CD14-positive monocyte (primary cell): ENCODE measurements at regions not wholly inside any gene's neighbourhood (a gene's known extent, or its start where the extent isn't known, plus 50 kb on each side); places are given as distances from the start of the nearest gene placed in this dataset.

ENCODE experiments used
- DNase-seq, 3 donors: peaks; one replicate each; pipeline ENCODE4 v3.0.0-alpha.2; 2011 to 2022
- H2AFZ ChIP-seq: 2 replicates; pipeline ENCODE4 v1.6.0; 2012; ENCODE audit warnings: mild to moderate bottlenecking, low read depth, low read length, inconsistent platforms; ENCODE audit not compliant: insufficient read depth, poor library complexity, severe bottlenecking
- H3K27ac ChIP-seq, 2 donors: 1 replicate in 1 of 2; 2 replicates in 1 of 2; pipeline ENCODE4 v1.5.1; 2012 to 2013; ENCODE audit warnings: low read length in 2 of 2, control low read depth in 1 of 2, inconsistent platforms in 1 of 2, low read depth in 1 of 2, mild to moderate bottlenecking in 1 of 2
- H3K27me3 ChIP-seq, 2 donors: one replicate each; pipeline versions ENCODE4 v1.6.0 to v1.6.1; 2011 to 2013; ENCODE audit warnings: low read length in 2 of 2; ENCODE audit not compliant: control insufficient read depth in 2 of 2, insufficient read depth in 2 of 2
- H3K36me3 ChIP-seq, 2 donors: replicated peaks in 1 of 2; 1 replicate in 1 of 2; 2 replicates in 1 of 2; pipeline versions ENCODE4 v1.5.1 to v1.6.1; 2012 to 2013; ENCODE audit warnings: low read length in 2 of 2, control low read depth in 1 of 2, inconsistent platforms in 1 of 2, mild to moderate bottlenecking in 1 of 2; ENCODE audit not compliant: insufficient read depth in 2 of 2, control insufficient read depth in 1 of 2
- H3K4me1 ChIP-seq, 2 donors: 1 replicate in 1 of 2; 2 replicates in 1 of 2; pipeline versions ENCODE4 v1.5.1 to v1.6.1; 2012 to 2013; ENCODE audit warnings: low read length in 2 of 2, control low read depth in 1 of 2, inconsistent platforms in 1 of 2, mild to moderate bottlenecking in 1 of 2, moderate library complexity in 1 of 2; ENCODE audit not compliant: insufficient read depth in 2 of 2, control insufficient read depth in 1 of 2
- H3K4me2 ChIP-seq: replicated peaks from 2 replicates; pipeline ENCODE3; 2012; ENCODE audit warnings: low read length, moderate library complexity, mild to moderate bottlenecking; ENCODE audit not compliant: poor library complexity, severe bottlenecking; ENCODE audit errors: extremely low read depth
- H3K4me3 ChIP-seq, 3 experiments: fragments of 200-600 bp in 1 of 3; sonication (generic) in 1 of 3; replicated peaks in 1 of 3; 1 replicate in 2 of 3; 2 replicates in 1 of 3; pipeline ENCODE4 v1.5.1; 2011 to 2013; ENCODE audit warnings: low read length in 3 of 3, mild to moderate bottlenecking in 3 of 3, control low read depth in 2 of 3, low read depth in 2 of 3, inconsistent platforms in 1 of 3, moderate library complexity in 1 of 3
- H3K79me2 ChIP-seq: 2 replicates; pipeline ENCODE4 v1.6.0; 2012; ENCODE audit warnings: mild to moderate bottlenecking, control low read depth, inconsistent platforms, low read length, moderate library complexity; ENCODE audit not compliant: insufficient read depth
- H3K9ac ChIP-seq: 2 replicates; pipeline ENCODE4 v1.6.0; 2017; ENCODE audit warnings: low read length, mild to moderate bottlenecking; ENCODE audit not compliant: insufficient read depth, poor library complexity, severe bottlenecking
- H3K9me3 ChIP-seq, 2 donors: replicated peaks in 1 of 2; 1 replicate in 1 of 2; 2 replicates in 1 of 2; pipeline versions ENCODE4 v1.5.1 to v1.6.1; 2012 to 2013; ENCODE audit warnings: low read length in 2 of 2, control low read depth in 1 of 2; ENCODE audit not compliant: control insufficient read depth in 1 of 2, insufficient read depth in 1 of 2
- H4K20me1 ChIP-seq: 2 replicates; pipeline ENCODE4 v1.6.0; 2012; ENCODE audit warnings: mild to moderate bottlenecking, low read length, control low read depth, moderate library complexity; ENCODE audit not compliant: insufficient read depth
- H3K27ac Mint-ChIP-seq, 7 donors: one replicate each; pipeline ENCODE4 v1.8.0; 2020; ENCODE audit warnings: mild to moderate bottlenecking in 7 of 7, mixed read lengths in 7 of 7, moderate library complexity in 6 of 7, inconsistent platforms in 2 of 7
- H3K27me3 Mint-ChIP-seq, 3 donors: one replicate each; pipeline ENCODE4 v1.8.0; 2021 to 2022; ENCODE audit warnings: low read depth in 3 of 3, mild to moderate bottlenecking in 3 of 3, mixed read lengths in 3 of 3, moderate library complexity in 3 of 3, inconsistent platforms in 1 of 3
- H3K36me3 Mint-ChIP-seq, 2 donors: one replicate each; pipeline ENCODE4 v1.8.0; 2020; ENCODE audit warnings: mixed read lengths in 2 of 2, inconsistent platforms in 1 of 2, mild to moderate bottlenecking in 1 of 2
- H3K4me1 Mint-ChIP-seq: one replicate; pipeline ENCODE4 v1.8.0; 2020; ENCODE audit warnings: mild to moderate bottlenecking, mixed read lengths
- H3K4me3 Mint-ChIP-seq, 2 donors: one replicate each; pipeline ENCODE4 v1.8.0; 2020; ENCODE audit warnings: mild to moderate bottlenecking in 2 of 2, mixed read lengths in 2 of 2, moderate library complexity in 1 of 2
- H3K9me3 Mint-ChIP-seq, 7 donors: one replicate each; pipeline ENCODE4 v1.8.0; 2020 to 2022; ENCODE audit warnings: mixed read lengths in 7 of 7, mild to moderate bottlenecking in 6 of 7, moderate library complexity in 6 of 7, inconsistent platforms in 2 of 7
- WGBS: methylation state at CpG from one replicate; pipeline ENCODE4 v1.1.5; 2013; ENCODE audit warnings: missing lambda C conversion rate; ENCODE audit not compliant: insufficient coverage; 5-methylcytosine and 5-hydroxymethylcytosine counted together
- intact Hi-C, 2 donors: fragments of 100-400 bp; cut with micrococcal nuclease; formaldehyde crosslinking; loops; one replicate each; pipeline versions ENCODE4 v1.15.0 to v1.15.1; 2023
- TF ChIP-seq, protein P1 (sequence below): fragments of 200-600 bp; IDR thresholded peaks from one replicate; pipeline ENCODE4 v1.8.0; 2022; ENCODE audit warnings: antibody characterized with exemption, mild to moderate bottlenecking

DNA sequence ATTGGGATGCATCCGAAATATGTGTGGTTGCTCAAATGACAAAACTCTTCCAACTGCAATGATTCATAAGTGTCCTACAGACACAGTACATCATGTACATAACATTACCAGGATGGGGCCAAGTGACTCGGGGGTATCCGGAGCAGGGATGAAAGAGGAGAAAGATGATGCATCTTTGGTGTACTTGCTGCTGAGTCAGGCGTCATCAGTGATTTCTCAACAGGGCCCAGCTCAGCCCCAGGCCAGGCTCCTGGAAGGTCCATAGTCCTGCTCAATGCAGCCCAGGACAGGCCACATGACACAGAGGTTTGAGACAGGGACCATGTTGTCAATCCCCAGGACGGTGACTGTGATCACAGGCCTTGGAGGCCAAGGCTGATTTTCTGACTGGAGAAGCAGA lies 59.3 kb downstream of the GGTLC2 start:
- H2AFZ ChIP-seq, result no peak overlapping the region
- Mint-ChIP-seq H3K9me3 (no peaks in the 10 kb centered on the region), H3K4me1 (peaks cover 2% of the 10 kb centered on the region), H3K36me3 (no peaks in the 10 kb centered on the region), H3K27ac (no peak overlapping the region), H3K27me3 (peaks cover 2 to 6% (median 3%) of the 10 kb centered on the region in 3 donors), H3K4me3 (no peak overlapping the region)
- H3K4me1 ChIP-seq, result no peaks in the 10 kb centered on the region
- TF ChIP-seq, protein P1, sequence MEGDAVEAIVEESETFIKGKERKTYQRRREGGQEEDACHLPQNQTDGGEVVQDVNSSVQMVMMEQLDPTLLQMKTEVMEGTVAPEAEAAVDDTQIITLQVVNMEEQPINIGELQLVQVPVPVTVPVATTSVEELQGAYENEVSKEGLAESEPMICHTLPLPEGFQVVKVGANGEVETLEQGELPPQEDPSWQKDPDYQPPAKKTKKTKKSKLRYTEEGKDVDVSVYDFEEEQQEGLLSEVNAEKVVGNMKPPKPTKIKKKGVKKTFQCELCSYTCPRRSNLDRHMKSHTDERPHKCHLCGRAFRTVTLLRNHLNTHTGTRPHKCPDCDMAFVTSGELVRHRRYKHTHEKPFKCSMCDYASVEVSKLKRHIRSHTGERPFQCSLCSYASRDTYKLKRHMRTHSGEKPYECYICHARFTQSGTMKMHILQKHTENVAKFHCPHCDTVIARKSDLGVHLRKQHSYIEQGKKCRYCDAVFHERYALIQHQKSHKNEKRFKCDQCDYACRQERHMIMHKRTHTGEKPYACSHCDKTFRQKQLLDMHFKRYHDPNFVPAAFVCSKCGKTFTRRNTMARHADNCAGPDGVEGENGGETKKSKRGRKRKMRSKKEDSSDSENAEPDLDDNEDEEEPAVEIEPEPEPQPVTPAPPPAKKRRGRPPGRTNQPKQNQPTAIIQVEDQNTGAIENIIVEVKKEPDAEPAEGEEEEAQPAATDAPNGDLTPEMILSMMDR, result no peak
- DNase-seq, result peak in 1 of 3 donors; percentile 29
- H3K79me2 ChIP-seq, result no peaks in the 10 kb centered on the region
- H3K27me3 ChIP-seq, result no peaks in the 10 kb centered on the region
- intact Hi-C loops, result no loop called here
- H3K9me3 ChIP-seq, result no peaks in the 10 kb centered on the region
- no peak overlapping the region for H3K27ac ChIP-seq
- H3K4me3 ChIP-seq, result no peak overlapping the region
- no peak overlapping the region for H3K4me2 ChIP-seq
- WGBS, result 83% methylated on average over 2 of the region's 5 CpGs
- H3K36me3 ChIP-seq, result no peaks in the 10 kb centered on the region
- no peak overlapping the region for H3K9ac ChIP-seq
- H4K20me1 ChIP-seq, result no peaks in the 10 kb centered on the region

DNA sequence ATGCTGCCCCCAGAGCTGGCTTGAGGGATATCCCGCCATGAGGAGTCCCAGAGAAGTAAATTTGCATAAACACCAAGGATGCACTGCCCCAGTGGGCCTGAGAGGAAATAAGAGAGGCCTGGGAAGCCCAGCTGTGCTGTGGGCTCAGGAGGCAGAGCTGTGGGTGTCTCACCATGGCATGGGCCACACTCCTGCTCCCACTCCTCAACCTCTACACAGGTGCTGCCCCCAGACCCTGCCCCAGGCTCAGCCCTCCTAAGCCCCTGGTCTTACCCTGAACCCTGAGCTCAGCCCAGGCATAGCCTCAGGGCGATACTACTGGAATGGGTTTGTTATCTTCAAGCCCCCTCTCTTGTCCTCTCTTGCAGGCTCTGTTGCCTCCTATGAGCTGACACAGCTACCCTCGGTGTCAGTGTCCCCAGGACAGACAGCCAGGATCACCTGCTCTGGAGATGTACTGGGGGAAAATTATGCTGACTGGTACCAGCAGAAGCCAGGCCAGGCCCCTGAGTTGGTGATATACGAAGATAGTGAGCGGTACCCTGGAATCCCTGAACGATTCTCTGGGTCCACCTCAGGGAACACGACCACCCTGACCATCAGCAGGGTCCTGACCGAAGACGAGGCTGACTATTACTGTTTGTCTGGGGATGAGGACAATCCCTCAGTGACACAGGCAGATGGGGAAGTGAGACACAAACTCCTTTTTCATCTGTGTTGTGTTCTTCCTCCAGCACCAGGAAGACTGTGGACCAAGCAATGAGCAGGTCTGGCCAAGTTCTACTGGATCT lies 59.9 kb downstream of the GGTLC2 start:
- no peak overlapping the region for H3K27ac Mint-ChIP-seq
- Histone ChIP-seq H3K27me3 (no peaks in the 10 kb centered on the region), H3K36me3 (no peaks in the 10 kb centered on the region), H3K4me2 (no peak overlapping the region), H3K27ac (no peak overlapping the region), H2AFZ (no peak overlapping the region), H3K4me1 (no peaks in the 10 kb centered on the region), H3K9ac (no peak overlapping the region), H3K4me3 (no peak overlapping the region), H4K20me1 (no peaks in the 10 kb centered on the region), H3K79me2 (no peaks in the 10 kb centered on the region), H3K9me3 (no peaks in the 10 kb centered on the region)
- WGBS, result 83% methylated on average over 6 of the region's 9 CpGs
- TF ChIP-seq, protein P1, result no peak
- no peaks in the 10 kb centered on the region for H3K9me3 Mint-ChIP-seq
- H3K36me3 Mint-ChIP-seq, result no peaks in the 10 kb centered on the region
- H3K27me3 Mint-ChIP-seq, result peaks cover 2 to 6% (median 3%) of the 10 kb centered on the region in 3 donors
- intact Hi-C loops, result no loop called here
- H3K4me3 Mint-ChIP-seq, result no peak overlapping the region
- peaks cover 2% of the 10 kb centered on the region for H3K4me1 Mint-ChIP-seq
- DNase-seq, result no peak
